Liver (tissue), 8 donors: ENCODE measurements at regions not wholly inside any gene's neighbourhood (a gene's known extent, or its start where the extent isn't known, plus 50 kb on each side); places are given as distances from the start of the nearest gene placed in this dataset.

Experiments used
- DNase-seq: peaks from one replicate; pipeline ENCODE4 v3.0.0-alpha.2; 2017; ENCODE audit warnings: low spot score
- H3K27ac ChIP-seq, 2 donors: one replicate each; pipeline ENCODE4 v1.7.0; 2013; ENCODE audit warnings: inconsistent platforms in 2 of 2, low read length in 2 of 2, control low read depth in 1 of 2, low read depth in 1 of 2, mild to moderate bottlenecking in 1 of 2
- H3K27me3 ChIP-seq, 4 donors: one replicate each; pipeline versions ENCODE4 v1.6.1 to v1.7.0; 2013; ENCODE audit warnings: low read length in 3 of 4, inconsistent platforms in 1 of 4, mild to moderate bottlenecking in 1 of 4, moderate library complexity in 1 of 4; ENCODE audit not compliant: control insufficient read depth in 4 of 4, insufficient read depth in 4 of 4
- H3K36me3 ChIP-seq, 4 donors: one replicate each; pipeline versions ENCODE4 v1.6.1 to v1.7.0; 2013; ENCODE audit warnings: low read length in 3 of 4, mild to moderate bottlenecking in 3 of 4, low read depth in 1 of 4, moderate library complexity in 1 of 4; ENCODE audit not compliant: control insufficient read depth in 4 of 4, insufficient read depth in 3 of 4
- H3K4me1 ChIP-seq, 4 donors: one replicate each; pipeline versions ENCODE4 v1.6.1 to v1.7.0; 2013; ENCODE audit warnings: low read length in 3 of 4, mild to moderate bottlenecking in 3 of 4, moderate library complexity in 1 of 4; ENCODE audit not compliant: control insufficient read depth in 4 of 4, insufficient read depth in 4 of 4
- H3K4me3 ChIP-seq, 3 donors: one replicate each; pipeline versions ENCODE4 v1.6.1 to v1.7.0; 2013; ENCODE audit warnings: low read length in 3 of 3, control low read depth in 1 of 3, low read depth in 1 of 3, mild to moderate bottlenecking in 1 of 3
- H3K9ac ChIP-seq, 2 donors: one replicate each; pipeline ENCODE4 v1.7.0; 2013; ENCODE audit warnings: low read length in 2 of 2, mild to moderate bottlenecking in 2 of 2, moderate library complexity in 2 of 2, control low read depth in 1 of 2, low read depth in 1 of 2
- H3K9me3 ChIP-seq, 4 donors: one replicate each; pipeline versions ENCODE4 v1.6.1 to v1.7.0; 2013; ENCODE audit warnings: low read length in 3 of 4; ENCODE audit not compliant: control insufficient read depth in 4 of 4
- CTCF ChIP-seq: fragments of 150-350 bp; IDR thresholded peaks from 2 replicates; pipeline ENCODE4 v1.5.1; 2017; ENCODE audit warnings: improper control_type of control experiment, low read depth, low read length; ENCODE audit not compliant: missing input control
- EGR1 ChIP-seq, 2 donors: IDR thresholded peaks; 2 replicates each; pipeline ENCODE4 v1.6.1; 2016 to 2018; ENCODE audit warnings: antibody characterized with exemption in 2 of 2, low read depth in 2 of 2
- FOXA1 ChIP-seq: IDR thresholded peaks from 2 replicates; pipeline ENCODE4 v1.6.1; 2016; ENCODE audit warnings: antibody characterized with exemption
- HNF4A ChIP-seq, 2 donors: conservative IDR thresholded peaks; 2 replicates each; pipeline ENCODE4 v1.6.1; 2016; ENCODE audit warnings: antibody characterized with exemption in 2 of 2, mild to moderate bottlenecking in 2 of 2
- HNF4G ChIP-seq: IDR thresholded peaks from 2 replicates; pipeline ENCODE4 v1.6.1; 2016; ENCODE audit warnings: antibody characterized with exemption
- JUND ChIP-seq, 2 donors: IDR thresholded peaks; 2 replicates each; pipeline ENCODE4 v1.6.1; 2016; ENCODE audit warnings: antibody characterized with exemption in 2 of 2
- REST ChIP-seq: IDR thresholded peaks from 2 replicates; pipeline ENCODE4 v1.6.1; 2016; ENCODE audit warnings: antibody characterized with exemption, mild to moderate bottlenecking
- RXRA ChIP-seq, 2 donors: IDR thresholded peaks; 2 replicates each; pipeline ENCODE4 v1.6.1; 2017 to 2018; ENCODE audit warnings: antibody characterized with exemption in 2 of 2, mild to moderate bottlenecking in 1 of 2
- SP1 ChIP-seq: IDR thresholded peaks from 2 replicates; pipeline ENCODE4 v1.6.1; 2018; ENCODE audit warnings: antibody characterized with exemption, mild to moderate bottlenecking
- TAF1 ChIP-seq: conservative IDR thresholded peaks from 2 replicates; pipeline ENCODE4 v1.6.1; 2016; ENCODE audit warnings: antibody characterized with exemption, mild to moderate bottlenecking
- YY1 ChIP-seq: IDR thresholded peaks from 2 replicates; pipeline ENCODE4 v1.6.1; 2016; ENCODE audit warnings: antibody characterized with exemption, mild to moderate bottlenecking
- ZBTB33 ChIP-seq: IDR thresholded peaks from 2 replicates; pipeline ENCODE4 v1.6.1; 2016; ENCODE audit warnings: antibody characterized with exemption
- WGBS: extraction: QIAGEN DNeasy Blood & Tissue Kit; methylation state at CpG from one replicate; pipeline ENCODE4 v1.1.7; 2013; 5-methylcytosine and 5-hydroxymethylcytosine counted together
- donor health status: healthy.
- donor health status: healthy.
- donor health status: healthy.
- donor health status: healthy.
- donor health status: healthy.

DNA sequence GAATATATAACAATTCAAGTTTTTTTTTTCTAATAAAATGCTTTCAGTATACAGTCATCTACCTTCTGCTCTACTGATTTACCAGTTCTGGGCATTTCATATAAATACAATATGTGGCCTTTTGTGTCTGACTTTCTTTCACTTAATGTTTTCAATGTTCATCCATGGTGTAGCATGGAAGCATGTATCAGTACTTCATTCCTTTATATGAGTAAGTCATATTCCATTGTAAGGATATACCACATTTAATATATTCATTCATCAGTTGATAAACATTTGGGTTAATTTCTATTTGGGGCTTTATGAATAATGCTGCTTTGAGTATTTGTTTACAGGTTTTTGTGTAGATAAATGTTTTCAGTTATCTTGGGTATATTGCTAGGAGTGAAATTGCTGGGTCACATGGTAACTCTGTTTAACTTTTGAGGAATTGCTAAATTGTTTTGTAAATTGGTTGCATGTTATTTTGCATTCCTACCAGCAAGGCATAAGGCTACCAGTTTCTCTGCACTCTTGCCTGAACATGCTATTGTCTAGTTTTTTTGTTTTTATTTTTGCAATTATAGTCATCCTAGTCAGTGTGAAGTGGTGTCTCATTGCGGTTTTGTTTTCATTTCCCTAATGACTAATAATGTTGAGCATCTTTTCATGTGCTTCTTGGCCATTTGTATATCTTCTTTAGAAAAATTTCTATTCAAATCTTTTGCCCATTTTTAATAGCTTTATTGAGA, 206.1 kb downstream of the TM2D1 start:
- H3K36me3 ChIP-seq: no peaks in the 10 kb centered on the region
- no peaks in the 10 kb centered on the region for H3K4me1 ChIP-seq
- no peaks in the 10 kb centered on the region for H3K9me3 ChIP-seq
- H3K9ac ChIP-seq: no peak overlapping the region
- DNase-seq: no peak
- H3K4me3 ChIP-seq: no peak overlapping the region
- 87% methylated on average over 1 of the region's 1 CpG for WGBS
- H3K27ac ChIP-seq: no peak overlapping the region
- no peaks in the 10 kb centered on the region for H3K27me3 ChIP-seq
- no peak for TF ChIP-seq CTCF
- no peak for TF ChIP-seq HNF4A (conservative IDR thresholded peaks at IDR 0.05)
- TF ChIP-seq JUND (IDR thresholded peaks at IDR 0.05): no peak
- no peak for TF ChIP-seq HNF4G
- no peak for TF ChIP-seq TAF1
- no peak for TF ChIP-seq REST

DNA sequence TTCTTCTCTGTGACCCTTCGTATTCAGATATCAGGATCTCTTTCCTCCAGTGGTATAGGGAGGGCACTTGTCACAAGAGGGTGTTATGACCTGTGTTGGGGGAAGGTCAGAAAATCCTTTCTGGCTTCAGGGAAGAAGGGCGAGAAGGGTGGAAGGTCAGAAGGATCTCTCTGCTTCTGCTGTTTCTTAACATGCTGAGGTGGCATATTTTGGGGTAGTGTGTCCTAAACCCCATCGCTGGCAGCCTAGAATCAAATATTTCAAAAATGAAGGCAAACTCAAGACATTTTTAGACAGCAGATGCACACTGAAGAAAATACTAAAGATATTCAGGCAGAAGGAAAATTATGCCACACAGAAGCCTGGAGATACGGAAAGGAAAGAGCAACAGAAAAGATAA, 207.6 kb downstream of the TM2D1 start:
- no peaks in the 10 kb centered on the region for H3K27me3 ChIP-seq
- TF ChIP-seq YY1 (no peak), SP1 (no peak), ZBTB33 (no peak), RXRA (IDR thresholded peaks at IDR 0.05) (no peak), REST (no peak), CTCF (no peak), EGR1 (IDR thresholded peaks at IDR 0.05; ENCODE audit: low read depth in 2 of 2) (no peak), JUND (IDR thresholded peaks at IDR 0.05) (no peak), FOXA1 (no peak), TAF1 (no peak)
- no peak overlapping the region for H3K27ac ChIP-seq
- DNase-seq: no peak
- H3K9ac ChIP-seq: no peak overlapping the region
- H3K36me3 ChIP-seq: no peaks in the 10 kb centered on the region
- H3K4me3 ChIP-seq: no peak overlapping the region
- H3K4me1 ChIP-seq: no peaks in the 10 kb centered on the region
- WGBS: 92% methylated on average over 4 of the region's 4 CpGs
- no peaks in the 10 kb centered on the region for H3K9me3 ChIP-seq
